ENCODE measurements at regions not wholly inside any gene's neighbourhood (a gene's known extent, or its start where the extent isn't known, plus 50 kb on each side); places are given as distances from the start of the nearest gene placed in this dataset.
A peak's percentile ranks its signal among the peaks of the same experiment; 100 is the strongest.
"Not testable (repeated sequence)": the region's sequence is repeated elsewhere in the genome, so short reads cannot be mapped to it uniquely, and the experiment has no call there.

- ChIA-PET POLR2A (interaction anchor here (1.2 kb wide), 2 partner anchors 17 to 70 kb away, joined by 3 to 4 read pairs; no protein-coding TSS in a partner anchor), CTCF (interaction anchor here (0.7 to 0.8 kb wide), 2 partner anchors 52 to 74 kb away, joined by 3 to 4 read pairs; no protein-coding TSS in a partner anchor)
- intact Hi-C loops (cut with micrococcal nuclease) = loop anchor here (5.0 to 10.0 kb wide), 4 partner anchors 66 to 551 kb away; partner anchors contain the start of gene RYBP
- Mint-ChIP-seq H3K4me3 (ENCODE audit: unreplicated experiment) (no peak overlapping the region), H3K4me1 (ENCODE audit: insufficient read depth, unreplicated experiment) (peaks cover 34% of the 10 kb centered on the region), H3K9me3 (ENCODE audit: unreplicated experiment) (no peaks in the 10 kb centered on the region), H3K36me3 (ENCODE audit: insufficient read depth, unreplicated experiment) (no peaks in the 10 kb centered on the region), H3K27me3 (ENCODE audit: insufficient read depth, unreplicated experiment) (peaks cover under 1% of the 10 kb centered on the region), H3K27ac (ENCODE audit: low read depth, unreplicated experiment) (no peak overlapping the region)
- DNase-seq (ENCODE audit: unreplicated experiment) = no peak
- TF ChIP-seq, protein P1, sequence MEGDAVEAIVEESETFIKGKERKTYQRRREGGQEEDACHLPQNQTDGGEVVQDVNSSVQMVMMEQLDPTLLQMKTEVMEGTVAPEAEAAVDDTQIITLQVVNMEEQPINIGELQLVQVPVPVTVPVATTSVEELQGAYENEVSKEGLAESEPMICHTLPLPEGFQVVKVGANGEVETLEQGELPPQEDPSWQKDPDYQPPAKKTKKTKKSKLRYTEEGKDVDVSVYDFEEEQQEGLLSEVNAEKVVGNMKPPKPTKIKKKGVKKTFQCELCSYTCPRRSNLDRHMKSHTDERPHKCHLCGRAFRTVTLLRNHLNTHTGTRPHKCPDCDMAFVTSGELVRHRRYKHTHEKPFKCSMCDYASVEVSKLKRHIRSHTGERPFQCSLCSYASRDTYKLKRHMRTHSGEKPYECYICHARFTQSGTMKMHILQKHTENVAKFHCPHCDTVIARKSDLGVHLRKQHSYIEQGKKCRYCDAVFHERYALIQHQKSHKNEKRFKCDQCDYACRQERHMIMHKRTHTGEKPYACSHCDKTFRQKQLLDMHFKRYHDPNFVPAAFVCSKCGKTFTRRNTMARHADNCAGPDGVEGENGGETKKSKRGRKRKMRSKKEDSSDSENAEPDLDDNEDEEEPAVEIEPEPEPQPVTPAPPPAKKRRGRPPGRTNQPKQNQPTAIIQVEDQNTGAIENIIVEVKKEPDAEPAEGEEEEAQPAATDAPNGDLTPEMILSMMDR (IDR thresholded peaks at IDR 0.05; ENCODE audit: unreplicated experiment) = no peak
- BruUV-seq (replicated peaks) = no TSS peak
Observed at GRCh38 chr3:72271216-72271615, 486.3 kb upstream of the PROK2 start.

GRCh38 chr3:72270730-72271129 lies 485.8 kb upstream of the PROK2 start:
- intact Hi-C loops (cut with micrococcal nuclease) = loop anchor here (5.0 to 10.0 kb wide), 4 partner anchors 67 to 552 kb away; partner anchors contain the start of gene RYBP
- ChIA-PET CTCF (interaction anchor here (0.7 to 1.9 kb wide), 4 partner anchors 73 to 389 kb away, joined by 3 to 5 read pairs (median 4); no protein-coding TSS in a partner anchor), POLR2A (interaction anchor here (1.2 kb wide), 2 partner anchors 18 to 71 kb away, joined by 3 to 4 read pairs; no protein-coding TSS in a partner anchor)
- Mint-ChIP-seq H3K27me3 (ENCODE audit: insufficient read depth, unreplicated experiment) (peaks cover 5% of the 10 kb centered on the region), H3K9me3 (ENCODE audit: unreplicated experiment) (no peaks in the 10 kb centered on the region), H3K4me1 (ENCODE audit: insufficient read depth, unreplicated experiment) (peaks cover 34% of the 10 kb centered on the region), H3K27ac (ENCODE audit: low read depth, unreplicated experiment) (no peak overlapping the region), H3K36me3 (ENCODE audit: insufficient read depth, unreplicated experiment) (no peaks in the 10 kb centered on the region), H3K4me3 (ENCODE audit: unreplicated experiment) (no peak overlapping the region)
- TF ChIP-seq, protein P1 (IDR thresholded peaks at IDR 0.05; ENCODE audit: unreplicated experiment) = no peak
- no peak for DNase-seq (ENCODE audit: unreplicated experiment)
- no TSS peak for BruUV-seq (replicated peaks)

DNA sequence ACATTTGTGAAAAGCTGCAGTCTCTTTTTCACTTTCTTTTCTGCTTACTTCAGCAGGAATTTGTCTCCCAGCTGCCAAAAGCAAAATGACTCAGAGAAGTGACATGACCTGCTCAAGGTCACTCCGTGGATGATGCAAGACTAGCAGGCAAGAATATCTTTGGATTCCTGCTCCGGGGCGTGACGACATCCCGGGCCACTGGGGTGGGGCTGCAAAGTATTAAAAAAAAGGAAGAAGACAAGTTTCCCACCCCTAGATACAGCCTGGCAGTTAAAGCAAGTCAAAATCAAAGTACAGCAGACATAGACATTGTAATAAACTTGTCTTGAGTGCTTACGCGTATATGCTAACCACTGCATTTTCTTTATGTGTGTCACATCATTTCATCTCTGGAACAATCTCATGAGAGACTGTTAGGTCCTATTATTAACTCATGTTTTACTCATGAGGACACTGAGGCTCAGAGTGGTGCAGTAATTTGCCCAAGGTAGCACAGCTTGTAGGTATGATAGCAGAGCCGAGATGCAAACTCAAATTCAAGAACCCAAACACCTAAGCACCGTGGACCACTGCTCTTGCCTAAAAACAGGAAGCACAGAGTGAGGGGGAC lies 485.2 kb upstream of the PROK2 start:
- Mint-ChIP-seq H3K36me3 (ENCODE audit: insufficient read depth, unreplicated experiment) (no peaks in the 10 kb centered on the region), H3K4me1 (ENCODE audit: insufficient read depth, unreplicated experiment) (peaks cover 32% of the 10 kb centered on the region), H3K9me3 (ENCODE audit: unreplicated experiment) (no peaks in the 10 kb centered on the region), H3K27me3 (ENCODE audit: insufficient read depth, unreplicated experiment) (peaks cover 7% of the 10 kb centered on the region), H3K4me3 (ENCODE audit: unreplicated experiment) (peak overlapping the region; percentile 15), H3K27ac (ENCODE audit: low read depth, unreplicated experiment) (peak overlapping the region; percentile 88)
- no TSS peak for BruUV-seq (replicated peaks)
- intact Hi-C loops (cut with micrococcal nuclease) = loop anchor here (5.0 to 10.0 kb wide), 4 partner anchors 67 to 552 kb away; partner anchors contain the start of gene RYBP
- DNase-seq (ENCODE audit: unreplicated experiment) = peak; percentile 93
- ChIA-PET POLR2A (interaction anchor here (0.5 to 1.2 kb wide), 12 partner anchors 18 to 793 kb away, joined by 3 to 4 read pairs (median 3); no protein-coding TSS in a partner anchor), CTCF (interaction anchor here (0.7 to 1.9 kb wide), 5 partner anchors 283 to 548 kb away, joined by 3 to 6 read pairs (median 4); no protein-coding TSS in a partner anchor)
- TF ChIP-seq, protein P1 (IDR thresholded peaks at IDR 0.05; ENCODE audit: unreplicated experiment) = no peak

DNA sequence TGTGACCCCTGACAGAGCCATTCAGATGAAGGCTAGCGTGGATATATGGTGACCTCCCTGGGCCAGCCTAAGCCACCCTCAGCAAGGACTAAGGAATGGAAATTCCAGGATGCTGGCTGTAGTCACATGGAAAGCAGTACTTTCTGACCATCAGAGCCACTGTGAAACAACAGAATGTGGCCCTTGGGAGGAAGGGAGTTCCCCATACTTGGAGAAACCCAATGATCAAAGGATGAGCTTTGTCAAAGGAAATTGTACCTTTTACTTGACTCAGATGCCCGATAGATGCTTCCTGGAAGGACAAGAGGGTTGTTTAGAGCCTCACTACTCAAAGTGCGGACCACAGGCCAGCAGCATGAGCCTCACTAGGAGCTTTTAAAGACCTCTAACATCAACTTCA lies 484.5 kb upstream of the PROK2 start:
- H3K36me3 Mint-ChIP-seq (ENCODE audit: insufficient read depth, unreplicated experiment) = no peaks in the 10 kb centered on the region
- peak overlapping the region; percentile 88 for H3K27ac Mint-ChIP-seq (ENCODE audit: low read depth, unreplicated experiment)
- H3K27me3 Mint-ChIP-seq (ENCODE audit: insufficient read depth, unreplicated experiment) = peaks cover 7% of the 10 kb centered on the region
- no peak for DNase-seq (ENCODE audit: unreplicated experiment)
- ChIA-PET POLR2A (interaction anchor here (0.5 to 1.2 kb wide), 9 partner anchors 45 to 793 kb away, joined by 3 to 4 read pairs (median 3); no protein-coding TSS in a partner anchor), CTCF (interaction anchor here (1.0 to 1.9 kb wide), 4 partner anchors 283 to 549 kb away, joined by 4 to 6 read pairs (median 4); no protein-coding TSS in a partner anchor)
- H3K9me3 Mint-ChIP-seq (ENCODE audit: unreplicated experiment) = no peaks in the 10 kb centered on the region
- H3K4me3 Mint-ChIP-seq (ENCODE audit: unreplicated experiment) = no peak overlapping the region
- BruUV-seq (replicated peaks) = no TSS peak
- peaks cover 25% of the 10 kb centered on the region for H3K4me1 Mint-ChIP-seq (ENCODE audit: insufficient read depth, unreplicated experiment)
- TF ChIP-seq, protein P1 (IDR thresholded peaks at IDR 0.05; ENCODE audit: unreplicated experiment) = no peak
- intact Hi-C loops (cut with micrococcal nuclease) = no loop called here

DNA sequence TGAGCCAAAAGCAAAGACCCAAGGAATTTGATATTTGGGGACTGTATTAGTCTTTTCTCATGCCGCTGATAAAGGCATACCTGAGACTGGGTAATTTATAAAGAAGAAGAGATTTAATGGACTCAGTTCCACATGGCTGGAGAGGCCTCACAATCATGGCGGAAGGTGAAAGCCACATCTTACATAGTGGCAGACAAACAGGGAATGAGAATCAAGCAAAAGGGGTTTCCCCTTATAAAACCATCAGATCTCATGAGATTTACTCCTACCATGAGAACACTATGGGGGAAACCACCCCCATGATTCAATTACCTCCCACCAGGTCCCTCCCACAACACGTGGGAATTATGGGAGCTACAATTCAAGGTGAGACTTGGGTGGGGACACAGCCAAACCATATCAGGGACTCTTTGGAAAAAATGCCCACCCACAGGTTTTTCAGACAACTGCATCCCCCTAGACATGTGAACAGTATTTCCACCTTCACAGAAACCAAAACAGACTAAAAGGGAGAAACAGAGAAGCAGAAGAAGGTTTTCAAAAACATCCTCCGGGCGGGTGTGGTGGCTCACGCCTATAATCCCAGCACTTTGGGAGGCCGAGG lies 482.1 kb upstream of the PROK2 start:
- CTCF ChIA-PET = interaction anchor here (0.6 to 2.3 kb wide), 10 partner anchors 10 to 556 kb away, joined by 3 to 9 read pairs (median 4); no protein-coding TSS in a partner anchor
- H3K9me3 Mint-ChIP-seq (ENCODE audit: unreplicated experiment); H3K27ac Mint-ChIP-seq (ENCODE audit: low read depth, unreplicated experiment); DNase-seq (ENCODE audit: unreplicated experiment); BruUV-seq (replicated peaks); H3K36me3 Mint-ChIP-seq (ENCODE audit: insufficient read depth, unreplicated experiment); H3K4me3 Mint-ChIP-seq (ENCODE audit: unreplicated experiment); POLR2A ChIA-PET; intact Hi-C loops (cut with micrococcal nuclease): not testable (repeated sequence)
- peaks cover 18% of the 10 kb centered on the region for H3K27me3 Mint-ChIP-seq (ENCODE audit: insufficient read depth, unreplicated experiment)
- H3K4me1 Mint-ChIP-seq (ENCODE audit: insufficient read depth, unreplicated experiment) = peaks cover 24% of the 10 kb centered on the region

Data from MCF 10A (cell line).